ENCODE measurements at regions not wholly inside any gene's neighbourhood (a gene's known extent, or its start where the extent isn't known, plus 50 kb on each side); places are given as distances from the start of the nearest gene placed in this dataset.

GRCh38 chr3:194218646-194219453 is 82.9 kb downstream of the HES1 start:
- DNase-seq (ENCODE audit: low spot score), result no peak

GRCh38 chr3:194219826-194220410 is 84.0 kb downstream of the HES1 start:
- DNase-seq (ENCODE audit: low spot score), result no peak

GRCh38 chr3:194220901-194221326 is 85.0 kb downstream of the HES1 start:
- no peak for DNase-seq (ENCODE audit: low spot score)

GRCh38 chr3:194221336-194221735 is 85.4 kb downstream of the HES1 start:
- no peak for DNase-seq (ENCODE audit: low spot score)

- DNase-seq (ENCODE audit: low spot score), result no peak
These were observed 88.0 kb downstream of the HES1 start for GRCh38 chr3:194223951-194224350.

- DNase-seq (ENCODE audit: low spot score), result peak; percentile 21
These were observed 88.8 kb downstream of the HES1 start for GRCh38 chr3:194224471-194225417.

- DNase-seq (ENCODE audit: low spot score), result no peak
These were observed 89.5 kb downstream of the HES1 start for GRCh38 chr3:194225418-194225812.

- no peak for DNase-seq (ENCODE audit: low spot score)
These were observed 90.2 kb downstream of the HES1 start for GRCh38 chr3:194225988-194226663.

- DNase-seq (ENCODE audit: low spot score), result no peak
These were observed 96.2 kb downstream of the HES1 start for GRCh38 chr3:194231929-194232832.

GRCh38 chr3:194233150-194233549 is 97.2 kb downstream of the HES1 start:
- DNase-seq (ENCODE audit: low spot score), result no peak

- no peak for DNase-seq (ENCODE audit: low spot score)
These were observed 99.2 kb downstream of the HES1 start for GRCh38 chr3:194235160-194235559.

- DNase-seq (ENCODE audit: low spot score), result no peak
These were observed 101.2 kb downstream of the HES1 start for GRCh38 chr3:194237110-194237509.

- DNase-seq (ENCODE audit: low spot score), result no peak
These were observed 104.8 kb downstream of the HES1 start for GRCh38 chr3:194240766-194241165.

GRCh38 chr3:194243172-194243837 is 107.4 kb downstream of the HES1 start:
- no peak for DNase-seq (ENCODE audit: low spot score)

GRCh38 chr3:194244167-194244566 is 107.0 kb downstream of the CPN2 start:
- DNase-seq (ENCODE audit: low spot score), result no peak

- DNase-seq (ENCODE audit: low spot score), result no peak
These were observed 105.7 kb downstream of the CPN2 start for GRCh38 chr3:194245474-194245873.

- no peak for DNase-seq (ENCODE audit: low spot score)
These were observed 105.1 kb downstream of the CPN2 start for GRCh38 chr3:194245975-194246561.

- DNase-seq (ENCODE audit: low spot score), result no peak
These were observed 104.3 kb downstream of the CPN2 start for GRCh38 chr3:194246709-194247349.

- DNase-seq (ENCODE audit: low spot score), result no peak
These were observed 103.8 kb downstream of the CPN2 start for GRCh38 chr3:194247350-194247740.

Data from Ammon's horn (tissue), 1 donor.